PC-3 (cell line): ENCODE measurements at regions not wholly inside any gene's neighbourhood (a gene's known extent, or its start where the extent isn't known, plus 50 kb on each side); places are given as distances from the start of the nearest gene placed in this dataset.
A peak's percentile ranks its signal among the peaks of the same experiment; 100 is the strongest.

Source experiments
- ATAC-seq: fragments of 200-7000 bp; cut with Tn5 transposase; 2 replicates; pipeline ENCODE4 v1.9.1; 2020; ENCODE audit warnings: mild to moderate bottlenecking, moderate library complexity
- BruUV-seq: library from RNA; stranded (reverse); fragments of 400-500 nt; replicated peaks from 2 replicates; lab custom pipeline; 2021; lab: Mats Ljungman, UMichigan
- CTCF ChIA-PET: fragments of 300-600 bp; sonication (Branson Sonifier 250); formaldehyde crosslinking; loops from one replicate; lab custom pipeline; 2022; ENCODE audit warnings: antibody characterized with exemption; lab: Charles Lee
- POLR2A ChIA-PET: fragments of 300-600 bp; sonication (Branson Sonifier 250); formaldehyde crosslinking; loops from one replicate; lab custom pipeline; 2022; ENCODE audit warnings: antibody characterized with exemption; ENCODE audit not compliant: unreplicated experiment; lab: Charles Lee
- DNase-seq: peaks from one replicate; pipeline ENCODE4 v3.0.0-alpha.2; 2015
- H2AFZ ChIP-seq: fragments of 300-600 bp; sonication (generic); 2 replicates; pipeline ENCODE4 v1.6.0; 2016; ENCODE audit warnings: antibody characterized with exemption, low read length
- H3F3A ChIP-seq: fragments of 300-600 bp; sonication (generic); one replicate; pipeline ENCODE4 v1.6.0; 2017; ENCODE audit warnings: antibody characterized with exemption, low read length, control low read depth, mild to moderate bottlenecking; ENCODE audit not compliant: unreplicated experiment
- H3K27ac ChIP-seq: fragments of 300-600 bp; sonication (generic); 2 replicates; pipeline ENCODE4 v1.5.1; 2016; ENCODE audit warnings: mild to moderate bottlenecking, low read length
- H3K27me3 ChIP-seq: fragments of 300-600 bp; sonication (generic); 2 replicates; pipeline ENCODE4 v1.6.1; 2016; ENCODE audit warnings: low read length, mixed read lengths
- H3K36me3 ChIP-seq: fragments of 300-600 bp; sonication (generic); 2 replicates; pipeline ENCODE4 v1.6.1; 2016; ENCODE audit warnings: low read depth, mixed run types, low read length, mixed read lengths
- H3K4me1 ChIP-seq: fragments of 300-600 bp; sonication (generic); 2 replicates; pipeline ENCODE4 v1.5.1; 2016; ENCODE audit warnings: low read length; ENCODE audit not compliant: insufficient read depth
- H3K4me2 ChIP-seq: fragments of 300-600 bp; sonication (generic); 2 replicates; pipeline ENCODE4 v1.6.0; 2016; ENCODE audit warnings: low read length
- H3K4me3 ChIP-seq: fragments of 300-600 bp; sonication (generic); 2 replicates; pipeline ENCODE4 v1.5.1; 2016; ENCODE audit warnings: mild to moderate bottlenecking, low read length, mixed read lengths
- H3K79me2 ChIP-seq: fragments of 300-600 bp; sonication (generic); 2 replicates; pipeline ENCODE4 v1.6.1; 2017; ENCODE audit warnings: low read length, mixed read lengths
- H3K9ac ChIP-seq: fragments of 300-600 bp; sonication (generic); 2 replicates; pipeline ENCODE4 v1.6.0; 2016; ENCODE audit warnings: mild to moderate bottlenecking, low read length
- H3K9me2 ChIP-seq: fragments of 300-600 bp; sonication (generic); replicated peaks from 2 replicates; pipeline ENCODE4 v1.6.1; 2016; ENCODE audit warnings: mixed run types, low read length, mixed read lengths
- H3K9me3 ChIP-seq: fragments of 300-600 bp; sonication (generic); 2 replicates; pipeline ENCODE4 v1.6.1; 2016; ENCODE audit warnings: low read length, mixed read lengths
- H4K20me1 ChIP-seq: fragments of 300-600 bp; sonication (generic); 2 replicates; pipeline ENCODE4 v1.6.1; 2016; ENCODE audit warnings: low read length, mixed read lengths
- CTCF ChIP-seq: fragments of 300-600 bp; sonication (generic); conservative IDR thresholded peaks from 2 replicates; pipeline ENCODE4 v1.5.1; 2017; ENCODE audit warnings: antibody characterized with exemption, low read depth, mild to moderate bottlenecking, low read length
- EZH2 ChIP-seq: fragments of 300-600 bp; sonication (generic); IDR thresholded peaks from one replicate; pipeline ENCODE4 v1.6.1; 2017; ENCODE audit warnings: antibody characterized with exemption, mild to moderate bottlenecking, low read length; ENCODE audit not compliant: unreplicated experiment
- EZH2phosphoT487 ChIP-seq: fragments of 300-600 bp; sonication (generic); IDR thresholded peaks from 2 replicates; pipeline ENCODE4 v1.6.1; 2018; ENCODE audit warnings: mild to moderate bottlenecking, antibody characterized with exemption, low read length, borderline replicate concordance
- intact Hi-C: fragments of 100-400 bp; cut with micrococcal nuclease; formaldehyde crosslinking; loops from 2 replicates; pipeline ENCODE4 v1.9.0; 2023

GRCh38 chr1:59194621-59195020 lies 102.3 kb upstream of the FGGY start:
- H3F3A ChIP-seq: no peaks in the 10 kb centered on the region
- no peaks in the 10 kb centered on the region for H4K20me1 ChIP-seq
- no peak overlapping the region for H3K4me3 ChIP-seq
- no peak overlapping the region for H3K4me2 ChIP-seq
- ChIA-PET POLR2A (interaction anchor here (0.7 kb wide), 1 partner anchor 86 kb away, joined by 3 read pairs; no protein-coding TSS in a partner anchor), CTCF (no interaction called here)
- H2AFZ ChIP-seq: peak overlapping the region; percentile 16; the same call in 1 of the 2 replicates
- TF ChIP-seq EZH2 (no peak), CTCF (no peak), EZH2phosphoT487 (no peak)
- H3K36me3 ChIP-seq: no peaks in the 10 kb centered on the region
- intact Hi-C loops: no loop called here
- no peaks in the 10 kb centered on the region for H3K27me3 ChIP-seq
- H3K9me3 ChIP-seq: peaks cover 6% of the 10 kb centered on the region; the same call in 1 of the 2 replicates
- DNase-seq: peak; percentile 48
- H3K9ac ChIP-seq: no peak overlapping the region
- no TSS peak for BruUV-seq
- no peaks in the 10 kb centered on the region; the same call in 1 of the 2 replicates for H3K4me1 ChIP-seq
- no peak overlapping the region for H3K27ac ChIP-seq
- ATAC-seq: peak; percentile 70
- H3K79me2 ChIP-seq: no peaks in the 10 kb centered on the region
- no peaks in the 10 kb centered on the region for H3K9me2 ChIP-seq

- Histone ChIP-seq H3K9me3 (0 out of 2 replicates have a peak, but pooled peaks cover under 1% of the 10 kb centered on the region), H3F3A (no peaks in the 10 kb centered on the region), H3K9ac (no peak overlapping the region), H3K79me2 (no peaks in the 10 kb centered on the region), H3K36me3 (no peaks in the 10 kb centered on the region), H3K4me2 (no peak overlapping the region), H3K27ac (no peak overlapping the region), H2AFZ (peak overlapping the region; percentile 16; the same call in 1 of the 2 replicates), H4K20me1 (no peaks in the 10 kb centered on the region), H3K4me1 (no peaks in the 10 kb centered on the region; the same call in 1 of the 2 replicates), H3K27me3 (no peaks in the 10 kb centered on the region), H3K9me2 (no peaks in the 10 kb centered on the region), H3K4me3 (no peak overlapping the region)
- ATAC-seq (no peak), DNase-seq (no peak)
- POLR2A ChIA-PET: interaction anchor here (0.7 kb wide), 1 partner anchor 87 kb away, joined by 3 read pairs; no protein-coding TSS in a partner anchor
- no TSS peak for BruUV-seq
- CTCF ChIA-PET: no interaction called here
- TF ChIP-seq CTCF: no peak
- TF ChIP-seq EZH2: no peak
- no peak for TF ChIP-seq EZH2phosphoT487
- intact Hi-C loops: no loop called here
Measured at GRCh38 chr1:59195151-59195550, 101.7 kb upstream of the FGGY start.

- H3K27ac ChIP-seq: no peak overlapping the region
- DNase-seq (no peak), ATAC-seq (no peak)
- CTCF ChIA-PET: no interaction called here
- no peaks in the 10 kb centered on the region; the same call in 1 of the 2 replicates for H3K4me1 ChIP-seq
- BruUV-seq: no TSS peak
- POLR2A ChIA-PET: no interaction called here
- TF ChIP-seq EZH2: no peak
- no peak for TF ChIP-seq CTCF
- TF ChIP-seq EZH2phosphoT487: no peak
- no peak overlapping the region for H3K4me3 ChIP-seq
- no peak overlapping the region for H2AFZ ChIP-seq
- H4K20me1 ChIP-seq: no peaks in the 10 kb centered on the region
- intact Hi-C loops: no loop called here
- no peak overlapping the region for H3K9ac ChIP-seq
- no peaks in the 10 kb centered on the region for H3K9me2 ChIP-seq
- H3K79me2 ChIP-seq: no peaks in the 10 kb centered on the region
- H3F3A ChIP-seq: no peaks in the 10 kb centered on the region
- H3K36me3 ChIP-seq: no peaks in the 10 kb centered on the region
- no peak overlapping the region for H3K4me2 ChIP-seq
- no peaks in the 10 kb centered on the region for H3K9me3 ChIP-seq
- H3K27me3 ChIP-seq: no peaks in the 10 kb centered on the region
Measured at GRCh38 chr1:59198564-59198963, 98.3 kb upstream of the FGGY start.
